ENCODE measurements at regions not wholly inside any gene's neighbourhood (a gene's known extent, or its start where the extent isn't known, plus 50 kb on each side); places are given as distances from the start of the nearest gene placed in this dataset.

- Histone ChIP-seq H3K79me1 (ENCODE audit: low read depth, low read length) (no peaks in the 10 kb centered on the region), H2BK120ac (ENCODE audit: low read depth, low read length) (no peak overlapping the region), H2AFZ (ENCODE audit: low read length) (no peak overlapping the region), H2AK5ac (ENCODE audit: low read depth, low read length) (no peak overlapping the region), H3K27ac (replicated peaks; ENCODE audit: low read length) (no peak overlapping the region), H4K91ac (ENCODE audit: low read depth, low read length, poor library complexity) (no peak overlapping the region), H3K4me2 (ENCODE audit: insufficient read depth, low read length, poor library complexity, severe bottlenecking) (no peak overlapping the region), H2BK15ac (ENCODE audit: low read length) (no peak overlapping the region), H3K4me3 (ENCODE audit: low read length in 2 of 2) (no peak overlapping the region), H3K36me3 (replicated peaks in 1 of 2; ENCODE audit: control insufficient read depth in 2 of 2, insufficient read depth in 2 of 2, low read length in 2 of 2) (no peaks in the 10 kb centered on the region), H4K8ac (ENCODE audit: low read depth, low read length) (no peak overlapping the region), H3K14ac (ENCODE audit: low read length) (no peak overlapping the region), H3K23ac (ENCODE audit: low read depth, low read length, poor library complexity) (no peak overlapping the region), H3K4ac (ENCODE audit: low read length) (no peak overlapping the region), H3K9me3 (replicated peaks in 1 of 2; ENCODE audit: control insufficient read depth in 2 of 2, insufficient read depth in 1 of 2, low read depth in 1 of 2, low read length in 2 of 2) (no peaks in the 10 kb centered on the region), H3K9ac (ENCODE audit: low read depth, low read length, poor library complexity) (no peak overlapping the region), H3K4me1 (ENCODE audit: control insufficient read depth in 2 of 2, insufficient read depth in 1 of 2, low read depth in 1 of 2, low read length in 2 of 2) (peaks cover 0 to 3% of the 10 kb centered on the region in 2 donors), H3K18ac (ENCODE audit: low read length) (no peak overlapping the region), H2BK5ac (ENCODE audit: low read length) (no peak overlapping the region), H2BK12ac (ENCODE audit: low read length) (no peak overlapping the region), H3K27me3 (ENCODE audit: control insufficient read depth in 3 of 3, insufficient read depth in 3 of 3, low read depth in 1 of 3, low read length in 3 of 3) (no peaks in the 10 kb centered on the region)
- DNase-seq (ENCODE audit: low spot score) = no peak
- no CpG with 5 or more reads among the region's 6 CpGs for WGBS, 2 donors (ENCODE audit: extremely low coverage in 2 of 2, insufficient read length in 2 of 2, insufficient replicate concordance in 1 of 2)
Observed at GRCh38 chr20:11549172-11550103, 368.3 kb upstream of the BTBD3 start.

- DNase-seq (ENCODE audit: low spot score) = no peak
- H3K4ac ChIP-seq (ENCODE audit: low read length) = no peak overlapping the region
- WGBS, 2 donors (ENCODE audit: extremely low coverage in 2 of 2, insufficient read length in 2 of 2, insufficient replicate concordance in 1 of 2) = no CpG with 5 or more reads among the region's 8 CpGs
- H2AK5ac ChIP-seq (ENCODE audit: low read depth, low read length) = no peak overlapping the region
- no peak overlapping the region for H3K9ac ChIP-seq (ENCODE audit: low read depth, low read length, poor library complexity)
- H2AFZ ChIP-seq (ENCODE audit: low read length) = no peak overlapping the region
- H3K9me3 ChIP-seq (replicated peaks in 1 of 2; ENCODE audit: control insufficient read depth in 2 of 2, insufficient read depth in 1 of 2, low read depth in 1 of 2, low read length in 2 of 2) = no peaks in the 10 kb centered on the region
- H3K79me1 ChIP-seq (ENCODE audit: low read depth, low read length) = no peaks in the 10 kb centered on the region
- H3K14ac ChIP-seq (ENCODE audit: low read length) = no peak overlapping the region
- H3K27ac ChIP-seq (replicated peaks; ENCODE audit: low read length) = no peak overlapping the region
- no peak overlapping the region for H2BK5ac ChIP-seq (ENCODE audit: low read length)
- H3K4me1 ChIP-seq (ENCODE audit: control insufficient read depth in 2 of 2, insufficient read depth in 1 of 2, low read depth in 1 of 2, low read length in 2 of 2) = peaks cover 0 to 3% of the 10 kb centered on the region in 2 donors
- H3K23ac ChIP-seq (ENCODE audit: low read depth, low read length, poor library complexity) = no peak overlapping the region
- no peak overlapping the region for H2BK12ac ChIP-seq (ENCODE audit: low read length)
- H3K27me3 ChIP-seq (ENCODE audit: control insufficient read depth in 3 of 3, insufficient read depth in 3 of 3, low read depth in 1 of 3, low read length in 3 of 3) = no peaks in the 10 kb centered on the region
- H3K4me2 ChIP-seq (ENCODE audit: insufficient read depth, low read length, poor library complexity, severe bottlenecking) = no peak overlapping the region
- H3K4me3 ChIP-seq (ENCODE audit: low read length in 2 of 2) = no peak overlapping the region
- no peak overlapping the region for H4K8ac ChIP-seq (ENCODE audit: low read depth, low read length)
- no peak overlapping the region for H2BK15ac ChIP-seq (ENCODE audit: low read length)
- no peak overlapping the region for H4K91ac ChIP-seq (ENCODE audit: low read depth, low read length, poor library complexity)
- no peak overlapping the region for H3K18ac ChIP-seq (ENCODE audit: low read length)
- H3K36me3 ChIP-seq (replicated peaks in 1 of 2; ENCODE audit: control insufficient read depth in 2 of 2, insufficient read depth in 2 of 2, low read length in 2 of 2) = no peaks in the 10 kb centered on the region
- H2BK120ac ChIP-seq (ENCODE audit: low read depth, low read length) = no peak overlapping the region
Observed at GRCh38 chr20:11550657-11551338, 366.9 kb upstream of the BTBD3 start.

GRCh38 chr20:11551479-11551878, 366.2 kb upstream of the BTBD3 start:
- Histone ChIP-seq H3K4ac (ENCODE audit: low read length) (no peak overlapping the region), H3K27ac (replicated peaks; ENCODE audit: low read length) (no peak overlapping the region), H2BK120ac (ENCODE audit: low read depth, low read length) (no peak overlapping the region), H3K4me1 (ENCODE audit: control insufficient read depth in 2 of 2, insufficient read depth in 1 of 2, low read depth in 1 of 2, low read length in 2 of 2) (peaks cover 0 to 2% of the 10 kb centered on the region in 2 donors), H3K27me3 (ENCODE audit: control insufficient read depth in 3 of 3, insufficient read depth in 3 of 3, low read depth in 1 of 3, low read length in 3 of 3) (no peaks in the 10 kb centered on the region), H2AFZ (ENCODE audit: low read length) (no peak overlapping the region), H2AK5ac (ENCODE audit: low read depth, low read length) (no peak overlapping the region), H4K91ac (ENCODE audit: low read depth, low read length, poor library complexity) (no peak overlapping the region), H3K4me2 (ENCODE audit: insufficient read depth, low read length, poor library complexity, severe bottlenecking) (no peak overlapping the region), H3K36me3 (replicated peaks in 1 of 2; ENCODE audit: control insufficient read depth in 2 of 2, insufficient read depth in 2 of 2, low read length in 2 of 2) (no peaks in the 10 kb centered on the region), H2BK15ac (ENCODE audit: low read length) (no peak overlapping the region), H3K14ac (ENCODE audit: low read length) (no peak overlapping the region), H3K18ac (ENCODE audit: low read length) (no peak overlapping the region), H4K8ac (ENCODE audit: low read depth, low read length) (no peak overlapping the region), H3K23ac (ENCODE audit: low read depth, low read length, poor library complexity) (no peak overlapping the region), H3K9me3 (replicated peaks in 1 of 2; ENCODE audit: control insufficient read depth in 2 of 2, insufficient read depth in 1 of 2, low read depth in 1 of 2, low read length in 2 of 2) (no peaks in the 10 kb centered on the region), H3K9ac (ENCODE audit: low read depth, low read length, poor library complexity) (no peak overlapping the region), H2BK12ac (ENCODE audit: low read length) (no peak overlapping the region), H3K79me1 (ENCODE audit: low read depth, low read length) (no peaks in the 10 kb centered on the region), H2BK5ac (ENCODE audit: low read length) (no peak overlapping the region), H3K4me3 (ENCODE audit: low read length in 2 of 2) (no peak overlapping the region)
- DNase-seq (ENCODE audit: low spot score) = no peak

GRCh38 chr20:11553603-11554002, 364.1 kb upstream of the BTBD3 start:
- Histone ChIP-seq H4K91ac (ENCODE audit: low read depth, low read length, poor library complexity) (no peak overlapping the region), H2BK15ac (ENCODE audit: low read length) (no peak overlapping the region), H3K27me3 (ENCODE audit: control insufficient read depth in 3 of 3, insufficient read depth in 3 of 3, low read depth in 1 of 3, low read length in 3 of 3) (no peaks in the 10 kb centered on the region), H2AK5ac (ENCODE audit: low read depth, low read length) (no peak overlapping the region), H3K36me3 (replicated peaks in 1 of 2; ENCODE audit: control insufficient read depth in 2 of 2, insufficient read depth in 2 of 2, low read length in 2 of 2) (no peaks in the 10 kb centered on the region), H3K23ac (ENCODE audit: low read depth, low read length, poor library complexity) (no peak overlapping the region), H3K4me1 (ENCODE audit: control insufficient read depth in 2 of 2, insufficient read depth in 1 of 2, low read depth in 1 of 2, low read length in 2 of 2) (no peaks in the 10 kb centered on the region), H3K9ac (ENCODE audit: low read depth, low read length, poor library complexity) (no peak overlapping the region), H3K4ac (ENCODE audit: low read length) (no peak overlapping the region), H3K4me2 (ENCODE audit: insufficient read depth, low read length, poor library complexity, severe bottlenecking) (no peak overlapping the region), H2BK120ac (ENCODE audit: low read depth, low read length) (no peak overlapping the region), H3K14ac (ENCODE audit: low read length) (no peak overlapping the region), H2BK5ac (ENCODE audit: low read length) (no peak overlapping the region), H3K4me3 (ENCODE audit: low read length in 2 of 2) (no peak overlapping the region), H3K9me3 (replicated peaks in 1 of 2; ENCODE audit: control insufficient read depth in 2 of 2, insufficient read depth in 1 of 2, low read depth in 1 of 2, low read length in 2 of 2) (no peaks in the 10 kb centered on the region), H3K18ac (ENCODE audit: low read length) (no peak overlapping the region), H2AFZ (ENCODE audit: low read length) (no peak overlapping the region), H4K8ac (ENCODE audit: low read depth, low read length) (no peak overlapping the region), H2BK12ac (ENCODE audit: low read length) (no peak overlapping the region), H3K79me1 (ENCODE audit: low read depth, low read length) (no peaks in the 10 kb centered on the region), H3K27ac (replicated peaks; ENCODE audit: low read length) (no peak overlapping the region)
- no peak for DNase-seq (ENCODE audit: low spot score)
- WGBS, 2 donors (ENCODE audit: extremely low coverage in 2 of 2, insufficient read length in 2 of 2, insufficient replicate concordance in 1 of 2) = no CpG with 5 or more reads among the region's 4 CpGs

Measured in neuronal stem cell (in vitro differentiated cells).